Stimulated activated CD4-positive, alpha-beta T cell treated with anti-CD3 and anti-CD28 coated beads, Interleukin-1b, Interleukin-23, amount 100 ng/mL, for 1 hour (primary cell): ENCODE measurements at regions not wholly inside any gene's neighbourhood (a gene's known extent, or its start where the extent isn't known, plus 50 kb on each side); places are given as distances from the start of the nearest gene placed in this dataset.
"Not testable (repeated sequence)": the region's sequence is repeated elsewhere in the genome, so short reads cannot be mapped to it uniquely, and the experiment has no call there.

Source experiments
- DNase-seq, 2 donors: peaks; one replicate each; pipeline ENCODE4 v3.0.0-alpha.2; 2020; ENCODE audit warnings: low read depth in 2 of 2

DNA sequence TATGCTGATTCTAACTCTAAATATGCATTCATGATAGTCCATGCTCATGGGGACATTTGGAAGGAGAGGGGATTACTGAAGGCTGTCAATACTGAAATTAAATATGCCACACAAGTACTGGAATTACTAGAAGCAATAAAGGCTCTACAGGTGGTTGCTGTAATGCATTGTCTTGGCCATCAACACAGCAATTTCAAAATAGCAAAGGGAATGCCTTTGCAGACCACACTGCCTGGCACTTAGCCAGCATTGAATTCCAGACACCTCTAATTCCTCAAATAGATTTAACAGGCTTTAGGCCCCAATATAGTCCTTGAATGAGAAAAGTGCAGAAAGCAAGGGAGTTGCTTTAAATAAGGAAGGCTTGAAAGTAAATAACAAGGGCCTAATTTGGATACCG lies 115.8 kb upstream of the PLCL2 start:
- no peak for DNase-seq

DNA sequence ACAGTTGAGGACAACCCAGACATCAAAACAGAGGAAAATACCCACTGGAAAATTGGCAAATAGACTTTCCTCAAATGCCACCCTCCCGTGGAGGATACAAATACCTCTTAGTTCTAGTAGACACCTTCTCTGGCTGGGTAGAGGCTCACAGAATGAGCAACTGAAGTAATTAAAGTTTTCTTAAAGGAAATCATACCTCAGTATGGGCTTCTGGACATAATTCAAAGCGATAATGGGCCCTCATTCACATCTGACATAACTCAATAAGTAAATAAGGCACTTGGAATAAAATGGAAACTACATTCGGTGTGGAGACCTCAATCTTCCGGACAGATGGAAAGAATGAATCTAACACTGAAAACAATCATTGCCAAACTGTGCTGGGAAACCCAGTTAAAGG lies 115.2 kb upstream of the PLCL2 start:
- no peak for DNase-seq

DNA sequence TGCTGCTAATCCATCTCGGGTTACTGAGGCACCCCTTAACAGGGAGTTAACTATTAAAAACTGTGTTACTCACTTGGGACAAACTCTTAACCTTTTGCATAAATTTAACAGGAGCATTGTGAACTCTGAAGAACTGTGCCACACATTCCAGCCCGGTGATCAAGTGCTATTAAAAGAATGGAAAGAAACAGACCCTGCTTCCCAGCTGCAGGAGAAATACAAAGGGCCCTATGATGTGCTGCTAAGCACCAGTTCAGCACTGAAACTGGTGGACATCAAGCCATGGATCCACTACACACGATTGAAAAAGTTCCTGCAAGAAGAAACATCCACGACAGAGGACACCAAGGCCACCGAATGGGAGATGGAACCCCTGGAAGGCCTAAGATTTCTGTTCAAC lies 114.7 kb upstream of the PLCL2 start:
- no peak for DNase-seq

- DNase-seq: no peak
Observed at GRCh38 chr3:16770792-16771191, 114.0 kb upstream of the PLCL2 start.

DNA sequence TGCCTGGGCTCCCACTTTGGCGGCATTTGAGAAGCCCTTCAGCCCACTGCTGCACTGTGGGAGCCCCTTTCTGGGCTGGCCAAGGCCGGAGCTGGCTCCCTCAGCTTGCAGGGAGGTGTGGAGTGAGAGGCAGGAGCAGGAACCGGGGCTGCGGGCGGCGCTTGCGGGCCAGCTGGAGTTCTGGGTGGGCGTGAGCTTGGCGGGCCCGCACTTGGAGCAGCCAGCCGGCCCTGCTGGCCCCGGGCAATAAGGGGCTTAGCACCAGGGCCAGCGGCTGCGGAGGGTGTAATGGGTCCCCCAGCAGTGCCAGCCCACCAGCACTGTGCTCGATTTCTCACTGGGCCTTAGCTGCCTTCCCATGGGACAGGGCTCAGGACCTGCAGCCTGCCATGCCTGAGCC lies 111.2 kb upstream of the PLCL2 start:
- DNase-seq: not testable (repeated sequence)

GRCh38 chr3:16774536-16774935 lies 110.2 kb upstream of the PLCL2 start:
- DNase-seq: not testable (repeated sequence)

- no peak for DNase-seq
Observed at GRCh38 chr3:16784973-16785372, 99.8 kb upstream of the PLCL2 start.

GRCh38 chr3:16785465-16785864 lies 99.3 kb upstream of the PLCL2 start:
- no peak for DNase-seq

- no peak for DNase-seq
Observed at GRCh38 chr3:16788440-16789056, 96.2 kb upstream of the PLCL2 start.

DNA sequence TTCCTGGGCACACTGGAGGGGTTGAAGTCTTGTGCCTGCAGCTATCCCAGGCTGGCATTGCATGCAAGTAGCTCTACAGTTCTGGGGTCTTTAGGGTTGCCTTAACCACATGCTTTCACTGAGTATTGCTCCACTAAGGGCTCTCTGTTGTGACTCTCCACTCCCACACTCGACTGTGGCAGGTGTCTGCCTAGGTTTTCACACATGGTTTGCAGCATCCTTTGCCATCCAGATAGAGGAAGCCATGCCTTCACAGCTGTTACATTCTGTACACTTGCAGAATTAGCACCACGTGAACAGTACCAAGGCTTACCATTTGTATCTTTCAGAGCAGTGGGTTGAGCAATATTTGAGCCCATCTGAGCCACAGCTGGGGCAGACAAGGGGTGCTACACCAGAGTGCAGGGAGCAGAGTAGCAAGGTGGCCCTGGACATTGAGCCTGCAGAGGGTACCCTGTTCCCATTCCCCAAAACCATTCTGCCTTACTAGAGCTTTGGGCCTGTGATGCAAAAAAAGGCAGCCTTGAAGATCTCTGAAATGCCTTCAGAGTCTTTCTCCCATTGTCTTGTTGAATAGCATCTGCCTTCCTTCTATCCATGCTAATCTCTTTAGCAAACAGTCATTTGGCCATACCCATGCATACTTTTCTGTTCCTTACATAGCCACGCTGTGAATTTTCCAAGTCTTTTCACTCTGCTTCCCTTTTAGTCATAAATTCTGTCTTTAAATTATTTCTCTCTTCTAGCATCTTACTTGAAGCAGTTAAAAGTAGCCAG lies 95.2 kb upstream of the PLCL2 start:
- DNase-seq: no peak

GRCh38 chr3:16790432-16791400 lies 94.0 kb upstream of the PLCL2 start:
- no peak for DNase-seq

GRCh38 chr3:16793321-16793720 lies 91.4 kb upstream of the PLCL2 start:
- DNase-seq: no peak

DNA sequence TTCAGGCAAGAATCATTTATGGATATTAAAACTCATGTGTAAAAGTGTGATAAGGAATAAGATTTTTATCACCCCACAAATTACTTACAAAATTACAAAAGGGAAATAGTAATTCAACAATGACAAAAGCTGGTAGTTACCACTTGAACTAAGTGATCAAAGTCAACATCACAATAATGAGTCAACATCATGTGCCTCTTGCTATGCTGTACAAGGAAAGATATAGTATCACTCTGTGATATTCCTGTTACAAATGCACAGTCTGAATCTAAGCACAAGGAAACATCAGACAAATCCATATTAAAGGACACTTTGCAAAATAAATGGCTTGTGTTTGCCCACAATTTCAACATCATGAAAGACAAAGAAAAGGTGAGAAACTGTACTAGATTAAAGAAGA lies 90.5 kb upstream of the PLCL2 start:
- DNase-seq: no peak

GRCh38 chr3:16795581-16795980 lies 89.2 kb upstream of the PLCL2 start:
- DNase-seq: no peak

- no peak for DNase-seq
Observed at GRCh38 chr3:16797831-16798230, 86.9 kb upstream of the PLCL2 start.

DNA sequence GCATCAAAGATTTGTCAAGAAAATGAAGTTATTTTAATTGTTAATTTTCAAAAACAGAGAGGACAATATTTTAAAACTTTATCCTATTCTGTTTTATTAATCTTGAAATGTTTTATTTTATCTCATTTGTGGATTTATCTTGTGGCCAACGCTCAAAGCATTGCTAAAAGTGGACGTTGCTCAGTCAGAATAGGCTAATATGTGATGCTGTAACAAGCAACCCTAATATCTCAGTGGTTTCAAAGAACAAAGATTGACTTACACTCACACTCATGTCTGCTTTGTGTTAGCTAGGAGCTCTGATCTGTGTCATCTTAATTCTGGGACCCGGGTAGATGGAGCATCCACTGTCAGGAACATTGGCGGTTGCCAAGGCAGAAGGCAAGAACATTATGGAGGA lies 86.0 kb upstream of the PLCL2 start:
- DNase-seq: no peak

DNA sequence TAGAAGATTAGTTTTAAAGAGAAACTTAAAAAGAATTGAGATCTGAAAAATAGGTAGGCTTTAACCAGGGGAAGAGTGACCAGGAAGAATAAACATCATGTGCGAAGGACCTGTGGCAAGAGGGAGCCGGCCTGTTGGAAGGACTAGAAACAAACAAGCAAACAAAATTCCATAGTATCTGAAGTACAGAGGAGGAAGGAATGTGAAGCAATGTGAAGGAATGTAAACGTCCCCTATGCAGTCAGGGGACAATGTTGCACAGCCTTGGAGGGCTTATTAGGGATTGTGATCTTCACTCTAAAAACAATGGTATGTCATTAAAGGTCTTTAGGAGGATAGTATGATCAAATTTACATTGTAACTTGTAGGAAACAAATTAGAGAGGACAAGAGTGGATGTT lies 84.4 kb upstream of the PLCL2 start:
- no peak for DNase-seq

- DNase-seq: no peak
Observed at GRCh38 chr3:16801223-16801622, 83.5 kb upstream of the PLCL2 start.

- no peak for DNase-seq
Observed at GRCh38 chr3:16801698-16802097, 83.1 kb upstream of the PLCL2 start.

DNA sequence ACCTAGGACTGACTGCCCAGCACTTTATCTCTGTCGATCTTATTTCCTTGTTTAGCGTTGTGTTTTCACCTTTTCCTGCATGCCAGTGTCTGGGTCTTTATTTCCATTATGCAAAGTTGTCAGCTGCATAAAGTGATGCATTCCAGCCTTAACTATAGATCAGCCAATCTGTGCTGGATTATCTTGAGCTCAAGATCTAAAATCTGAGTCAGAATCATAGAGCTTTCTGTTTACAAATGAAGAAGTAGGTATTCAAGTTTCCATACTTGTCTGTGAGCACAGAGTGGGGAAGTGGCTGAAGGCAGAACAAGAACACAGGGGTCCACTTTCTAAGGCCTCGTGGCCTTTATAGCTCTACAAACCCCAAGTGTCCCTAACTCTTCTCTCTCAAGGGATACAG lies 82.4 kb upstream of the PLCL2 start:
- no peak for DNase-seq

DNA sequence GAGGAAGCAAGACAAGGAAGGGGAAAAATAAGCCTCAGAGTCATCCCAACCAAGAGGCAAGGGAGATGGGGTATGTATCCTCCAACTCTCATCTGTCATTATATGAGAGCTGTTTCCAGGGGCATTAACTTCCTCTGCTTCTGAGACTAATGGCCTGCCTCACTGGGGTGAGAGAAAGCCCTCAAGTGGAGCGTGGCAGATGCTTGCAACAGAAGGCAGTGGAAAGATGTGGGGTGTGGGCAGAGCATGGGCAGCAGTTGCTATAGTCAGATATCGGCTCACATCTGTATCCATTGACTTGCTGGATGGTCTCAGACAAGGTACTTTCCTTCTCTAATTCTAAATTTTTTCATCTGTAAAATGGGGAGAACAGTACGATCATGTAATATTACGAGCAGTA lies 81.7 kb upstream of the PLCL2 start:
- DNase-seq: no peak

DNA sequence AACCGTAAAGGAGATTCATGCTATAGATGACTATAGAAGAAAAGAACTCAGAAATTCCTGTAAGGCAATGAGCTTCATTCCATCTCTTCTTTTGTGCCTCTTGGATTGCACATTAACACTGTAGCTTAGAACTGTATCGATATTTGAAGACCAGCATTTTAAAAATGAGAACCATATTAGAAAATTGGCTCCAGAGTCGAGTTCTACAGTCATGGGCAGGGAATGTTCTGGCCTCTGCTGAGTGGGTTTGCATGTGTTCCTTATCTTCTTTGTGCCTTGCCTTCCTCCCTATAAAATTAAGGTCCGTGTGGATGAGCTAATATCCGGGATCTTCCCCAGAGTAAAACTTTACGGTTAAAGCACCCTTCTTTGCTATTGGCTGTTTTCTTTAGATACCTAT lies 77.4 kb upstream of the PLCL2 start:
- no peak for DNase-seq
